DOHH2 (cell line): ENCODE measurements at regions not wholly inside any gene's neighbourhood (a gene's known extent, or its start where the extent isn't known, plus 50 kb on each side); places are given as distances from the start of the nearest gene placed in this dataset.

Experiments
- CTCF ChIP-seq: fragments of 200-600 bp; sonication (generic); IDR thresholded peaks from one replicate; pipeline ENCODE4 v1.5.1; 2014; ENCODE audit warnings: antibody characterized with exemption, mild to moderate bottlenecking, low read depth, low read length; ENCODE audit not compliant: poor library complexity, severe bottlenecking
- EZH2phosphoT487 ChIP-seq: fragments of 200-600 bp; sonication (generic); IDR thresholded peaks from 2 replicates; pipeline ENCODE4 v1.6.1; 2017; ENCODE audit warnings: borderline replicate concordance, mild to moderate bottlenecking, antibody characterized with exemption, low read length, moderate library complexity, mixed read lengths

- peak; percentile 80 for TF ChIP-seq CTCF
- no peak for TF ChIP-seq EZH2phosphoT487
These were observed 357.3 kb downstream of the CTTN start for GRCh38 chr11:70755410-70756158.
